Kidney capillary endothelial cell (primary cell): ENCODE measurements at regions not wholly inside any gene's neighbourhood (a gene's known extent, or its start where the extent isn't known, plus 50 kb on each side); places are given as distances from the start of the nearest gene placed in this dataset.

ENCODE experiments used
- DNase-seq: peaks from one replicate; pipeline ENCODE4 v3.0.0-alpha.2; 2018; ENCODE audit warnings: low spot score

GRCh38 chr3:111473550-111473949 is 68.4 kb upstream of the CD96 start:
- no peak for DNase-seq

GRCh38 chr3:111476701-111477100 is 65.3 kb upstream of the CD96 start:
- no peak for DNase-seq

GRCh38 chr3:111480091-111480490 is 61.9 kb upstream of the CD96 start:
- DNase-seq: no peak

GRCh38 chr3:111481551-111481950 is 60.4 kb upstream of the CD96 start:
- DNase-seq: no peak

GRCh38 chr3:111482574-111482973 is 59.4 kb upstream of the CD96 start:
- DNase-seq: no peak

- no peak for DNase-seq
Observed at GRCh38 chr3:111485086-111485485, 56.9 kb upstream of the CD96 start.
